ENCODE measurements at regions not wholly inside any gene's neighbourhood (a gene's known extent, or its start where the extent isn't known, plus 50 kb on each side); places are given as distances from the start of the nearest gene placed in this dataset.

- Histone ChIP-seq H3K9me1 (ENCODE audit: control insufficient read depth, extremely low read depth, insufficient read depth, low read length) (no peaks in the 10 kb centered on the region), H2AFZ (ENCODE audit: control insufficient read depth, low read length) (no peak overlapping the region), H3K27ac (ENCODE audit: control insufficient read depth, insufficient read depth, low read length) (no peak overlapping the region), H3K36me3 (ENCODE audit: control insufficient read depth in 2 of 2, extremely low read depth in 1 of 2, insufficient read depth in 2 of 2, low read length in 2 of 2) (no peaks in the 10 kb centered on the region), H3K9ac (ENCODE audit: control insufficient read depth, extremely low read depth, insufficient read depth, low read length) (no peak overlapping the region), H3K4me2 (ENCODE audit: control insufficient read depth, extremely low read depth, insufficient read depth, low read depth, low read length) (no peak overlapping the region), H3K4me1 (ENCODE audit: control insufficient read depth, extremely low read depth, insufficient read depth, low read length) (no peaks in the 10 kb centered on the region), H4K20me1 (ENCODE audit: control insufficient read depth, extremely low read depth, insufficient read depth, low read length) (no peaks in the 10 kb centered on the region), H3K27me3 (ENCODE audit: control insufficient read depth, extremely low read depth, insufficient read depth, low read length) (no peaks in the 10 kb centered on the region), H3K4me3 (ENCODE audit: control insufficient read depth in 2 of 3, extremely low read depth in 1 of 3, insufficient read depth in 2 of 3, low read depth in 1 of 3, low read length in 3 of 3) (no peak overlapping the region), H3K9me3 (ENCODE audit: control insufficient read depth, low read depth, low read length) (no peaks in the 10 kb centered on the region), H3K79me2 (ENCODE audit: control insufficient read depth, insufficient read depth, low read length) (no peaks in the 10 kb centered on the region)
- no peak for FAIRE-seq
- TF ChIP-seq CTCF (optimal IDR thresholded peaks at IDR 0.05 in 1 of 3, IDR thresholded peaks at IDR 0.05 in 1 of 3, conservative IDR thresholded peaks at IDR 0.05 in 1 of 3; ENCODE audit: extremely low read depth in 1 of 3, insufficient read depth in 2 of 3, low read length in 3 of 3) (no peak), EZH2 (IDR thresholded peaks at IDR 0.05; ENCODE audit: low read length) (no peak)
- dilution Hi-C loops (cut with MboI; ENCODE audit: extremely low pct_ligation_motif_present, low sequenced_read_pairs), result no loop called here
- DNase-seq (ENCODE audit: low read depth, low spot score), result no peak
Observed at GRCh38 chr4:89575840-89576239, 261.1 kb downstream of the SNCA start.

GRCh38 chr4:89574176-89574575 lies 262.8 kb downstream of the SNCA start:
- no peaks in the 10 kb centered on the region for H4K20me1 ChIP-seq (ENCODE audit: control insufficient read depth, extremely low read depth, insufficient read depth, low read length)
- dilution Hi-C loops (cut with MboI; ENCODE audit: extremely low pct_ligation_motif_present, low sequenced_read_pairs), result no loop called here
- DNase-seq (ENCODE audit: low read depth, low spot score), result no peak

More at GRCh38 chr4:89574176-89574575, 262.8 kb downstream of the SNCA start:
- no peak for FAIRE-seq
- Histone ChIP-seq H3K9ac (ENCODE audit: control insufficient read depth, extremely low read depth, insufficient read depth, low read length) (no peak overlapping the region), H3K9me3 (ENCODE audit: control insufficient read depth, low read depth, low read length) (no peaks in the 10 kb centered on the region), H3K9me1 (ENCODE audit: control insufficient read depth, extremely low read depth, insufficient read depth, low read length) (no peaks in the 10 kb centered on the region), H3K27me3 (ENCODE audit: control insufficient read depth, extremely low read depth, insufficient read depth, low read length) (no peaks in the 10 kb centered on the region), H3K4me3 (ENCODE audit: control insufficient read depth in 2 of 3, extremely low read depth in 1 of 3, insufficient read depth in 2 of 3, low read depth in 1 of 3, low read length in 3 of 3) (no peak overlapping the region), H3K79me2 (ENCODE audit: control insufficient read depth, insufficient read depth, low read length) (no peaks in the 10 kb centered on the region), H2AFZ (ENCODE audit: control insufficient read depth, low read length) (no peak overlapping the region), H3K4me1 (ENCODE audit: control insufficient read depth, extremely low read depth, insufficient read depth, low read length) (no peaks in the 10 kb centered on the region), H3K4me2 (ENCODE audit: control insufficient read depth, extremely low read depth, insufficient read depth, low read depth, low read length) (no peak overlapping the region), H3K36me3 (ENCODE audit: control insufficient read depth in 2 of 2, extremely low read depth in 1 of 2, insufficient read depth in 2 of 2, low read length in 2 of 2) (no peaks in the 10 kb centered on the region), H3K27ac (ENCODE audit: control insufficient read depth, insufficient read depth, low read length) (no peak overlapping the region)
- TF ChIP-seq CTCF (optimal IDR thresholded peaks at IDR 0.05 in 1 of 3, IDR thresholded peaks at IDR 0.05 in 1 of 3, conservative IDR thresholded peaks at IDR 0.05 in 1 of 3; ENCODE audit: extremely low read depth in 1 of 3, insufficient read depth in 2 of 3, low read length in 3 of 3) (no peak), EZH2 (IDR thresholded peaks at IDR 0.05; ENCODE audit: low read length) (no peak)

All from keratinocyte (primary cell).